CD14-positive monocyte (primary cell): ENCODE measurements at regions not wholly inside any gene's neighbourhood (a gene's known extent, or its start where the extent isn't known, plus 50 kb on each side); places are given as distances from the start of the nearest gene placed in this dataset.

ENCODE experiments used
- DNase-seq, 3 donors: peaks; one replicate each; pipeline ENCODE4 v3.0.0-alpha.2; 2011 to 2022
- H2AFZ ChIP-seq: 2 replicates; pipeline ENCODE4 v1.6.0; 2012; ENCODE audit warnings: mild to moderate bottlenecking, low read depth, low read length, inconsistent platforms; ENCODE audit not compliant: insufficient read depth, poor library complexity, severe bottlenecking
- H3K27ac ChIP-seq, 2 donors: 1 replicate in 1 of 2; 2 replicates in 1 of 2; pipeline ENCODE4 v1.5.1; 2012 to 2013; ENCODE audit warnings: low read length in 2 of 2, control low read depth in 1 of 2, inconsistent platforms in 1 of 2, low read depth in 1 of 2, mild to moderate bottlenecking in 1 of 2
- H3K27me3 ChIP-seq, 2 donors: one replicate each; pipeline versions ENCODE4 v1.6.0 to v1.6.1; 2011 to 2013; ENCODE audit warnings: low read length in 2 of 2; ENCODE audit not compliant: control insufficient read depth in 2 of 2, insufficient read depth in 2 of 2
- H3K36me3 ChIP-seq, 2 donors: replicated peaks in 1 of 2; 1 replicate in 1 of 2; 2 replicates in 1 of 2; pipeline versions ENCODE4 v1.5.1 to v1.6.1; 2012 to 2013; ENCODE audit warnings: low read length in 2 of 2, control low read depth in 1 of 2, inconsistent platforms in 1 of 2, mild to moderate bottlenecking in 1 of 2; ENCODE audit not compliant: insufficient read depth in 2 of 2, control insufficient read depth in 1 of 2
- H3K4me1 ChIP-seq, 2 donors: 1 replicate in 1 of 2; 2 replicates in 1 of 2; pipeline versions ENCODE4 v1.5.1 to v1.6.1; 2012 to 2013; ENCODE audit warnings: low read length in 2 of 2, control low read depth in 1 of 2, inconsistent platforms in 1 of 2, mild to moderate bottlenecking in 1 of 2, moderate library complexity in 1 of 2; ENCODE audit not compliant: insufficient read depth in 2 of 2, control insufficient read depth in 1 of 2
- H3K4me2 ChIP-seq: replicated peaks from 2 replicates; pipeline ENCODE3; 2012; ENCODE audit warnings: low read length, moderate library complexity, mild to moderate bottlenecking; ENCODE audit not compliant: poor library complexity, severe bottlenecking; ENCODE audit errors: extremely low read depth
- H3K4me3 ChIP-seq, 3 experiments: fragments of 200-600 bp in 1 of 3; sonication (generic) in 1 of 3; replicated peaks in 1 of 3; 1 replicate in 2 of 3; 2 replicates in 1 of 3; pipeline ENCODE4 v1.5.1; 2011 to 2013; ENCODE audit warnings: low read length in 3 of 3, mild to moderate bottlenecking in 3 of 3, control low read depth in 2 of 3, low read depth in 2 of 3, inconsistent platforms in 1 of 3, moderate library complexity in 1 of 3
- H3K79me2 ChIP-seq: 2 replicates; pipeline ENCODE4 v1.6.0; 2012; ENCODE audit warnings: mild to moderate bottlenecking, control low read depth, inconsistent platforms, low read length, moderate library complexity; ENCODE audit not compliant: insufficient read depth
- H3K9ac ChIP-seq: 2 replicates; pipeline ENCODE4 v1.6.0; 2017; ENCODE audit warnings: low read length, mild to moderate bottlenecking; ENCODE audit not compliant: insufficient read depth, poor library complexity, severe bottlenecking
- H3K9me3 ChIP-seq, 2 donors: replicated peaks in 1 of 2; 1 replicate in 1 of 2; 2 replicates in 1 of 2; pipeline versions ENCODE4 v1.5.1 to v1.6.1; 2012 to 2013; ENCODE audit warnings: low read length in 2 of 2, control low read depth in 1 of 2; ENCODE audit not compliant: control insufficient read depth in 1 of 2, insufficient read depth in 1 of 2
- H4K20me1 ChIP-seq: 2 replicates; pipeline ENCODE4 v1.6.0; 2012; ENCODE audit warnings: mild to moderate bottlenecking, low read length, control low read depth, moderate library complexity; ENCODE audit not compliant: insufficient read depth
- H3K27ac Mint-ChIP-seq, 7 donors: one replicate each; pipeline ENCODE4 v1.8.0; 2020; ENCODE audit warnings: mild to moderate bottlenecking in 7 of 7, mixed read lengths in 7 of 7, moderate library complexity in 6 of 7, inconsistent platforms in 2 of 7
- H3K27me3 Mint-ChIP-seq, 3 donors: one replicate each; pipeline ENCODE4 v1.8.0; 2021 to 2022; ENCODE audit warnings: low read depth in 3 of 3, mild to moderate bottlenecking in 3 of 3, mixed read lengths in 3 of 3, moderate library complexity in 3 of 3, inconsistent platforms in 1 of 3
- H3K36me3 Mint-ChIP-seq, 2 donors: one replicate each; pipeline ENCODE4 v1.8.0; 2020; ENCODE audit warnings: mixed read lengths in 2 of 2, inconsistent platforms in 1 of 2, mild to moderate bottlenecking in 1 of 2
- H3K4me1 Mint-ChIP-seq: one replicate; pipeline ENCODE4 v1.8.0; 2020; ENCODE audit warnings: mild to moderate bottlenecking, mixed read lengths
- H3K4me3 Mint-ChIP-seq, 2 donors: one replicate each; pipeline ENCODE4 v1.8.0; 2020; ENCODE audit warnings: mild to moderate bottlenecking in 2 of 2, mixed read lengths in 2 of 2, moderate library complexity in 1 of 2
- H3K9me3 Mint-ChIP-seq, 7 donors: one replicate each; pipeline ENCODE4 v1.8.0; 2020 to 2022; ENCODE audit warnings: mixed read lengths in 7 of 7, mild to moderate bottlenecking in 6 of 7, moderate library complexity in 6 of 7, inconsistent platforms in 2 of 7
- CTCF ChIP-seq: fragments of 200-600 bp; IDR thresholded peaks from one replicate; pipeline ENCODE4 v1.8.0; 2022; ENCODE audit warnings: antibody characterized with exemption, mild to moderate bottlenecking
- WGBS: methylation state at CpG from one replicate; pipeline ENCODE4 v1.1.5; 2013; ENCODE audit warnings: missing lambda C conversion rate; ENCODE audit not compliant: insufficient coverage; 5-methylcytosine and 5-hydroxymethylcytosine counted together
- intact Hi-C, 2 donors: fragments of 100-400 bp; cut with micrococcal nuclease; formaldehyde crosslinking; loops; one replicate each; pipeline versions ENCODE4 v1.15.0 to v1.15.1; 2023

- H3K4me2 ChIP-seq = no peak overlapping the region
- H4K20me1 ChIP-seq = no peaks in the 10 kb centered on the region
- no peaks in the 10 kb centered on the region for H3K79me2 ChIP-seq
- Mint-ChIP-seq H3K27ac (no peak overlapping the region), H3K36me3 (no peaks in the 10 kb centered on the region), H3K27me3 (no peaks in the 10 kb centered on the region), H3K4me3 (no peak overlapping the region), H3K4me1 (no peaks in the 10 kb centered on the region), H3K9me3 (peaks cover 0 to 4% (median 2%) of the 10 kb centered on the region in 7 donors)
- no peaks in the 10 kb centered on the region for H3K27me3 ChIP-seq
- peaks cover 0 to 8% of the 10 kb centered on the region in 2 donors for H3K9me3 ChIP-seq
- intact Hi-C loops = no loop called here
- H3K27ac ChIP-seq = no peak overlapping the region
- no peaks in the 10 kb centered on the region for H3K36me3 ChIP-seq
- H2AFZ ChIP-seq = no peak overlapping the region
- no peak for TF ChIP-seq CTCF
- no peak overlapping the region for H3K9ac ChIP-seq
- H3K4me3 ChIP-seq = no peak overlapping the region
- H3K4me1 ChIP-seq = no peaks in the 10 kb centered on the region
- no peak for DNase-seq
These were observed 1471.8 kb upstream of the NUDT12 start for GRCh38 chr5:105034401-105034763.

GRCh38 chr5:105033637-105034400 lies 1471.2 kb upstream of the NUDT12 start:
- Histone ChIP-seq H3K4me1 (no peaks in the 10 kb centered on the region), H3K27ac (no peak overlapping the region), H3K4me3 (no peak overlapping the region), H4K20me1 (no peaks in the 10 kb centered on the region), H3K36me3 (no peaks in the 10 kb centered on the region), H3K4me2 (no peak overlapping the region), H3K9me3 (peaks cover 0 to 8% of the 10 kb centered on the region in 2 donors), H3K9ac (no peak overlapping the region), H3K27me3 (no peaks in the 10 kb centered on the region), H3K79me2 (no peaks in the 10 kb centered on the region), H2AFZ (no peak overlapping the region)
- DNase-seq = no peak
- H3K4me1 Mint-ChIP-seq = no peaks in the 10 kb centered on the region
- H3K27me3 Mint-ChIP-seq = no peaks in the 10 kb centered on the region
- H3K4me3 Mint-ChIP-seq = no peak overlapping the region
- H3K36me3 Mint-ChIP-seq = no peaks in the 10 kb centered on the region
- intact Hi-C loops = no loop called here
- H3K27ac Mint-ChIP-seq = no peak overlapping the region
- no CpG with 5 or more reads among the region's 6 CpGs for WGBS
- no peak for TF ChIP-seq CTCF
- H3K9me3 Mint-ChIP-seq = peaks cover 0 to 4% (median 2%) of the 10 kb centered on the region in 7 donors
